ENCODE measurements at regions not wholly inside any gene's neighbourhood (a gene's known extent, or its start where the extent isn't known, plus 50 kb on each side); places are given as distances from the start of the nearest gene placed in this dataset.

DNA sequence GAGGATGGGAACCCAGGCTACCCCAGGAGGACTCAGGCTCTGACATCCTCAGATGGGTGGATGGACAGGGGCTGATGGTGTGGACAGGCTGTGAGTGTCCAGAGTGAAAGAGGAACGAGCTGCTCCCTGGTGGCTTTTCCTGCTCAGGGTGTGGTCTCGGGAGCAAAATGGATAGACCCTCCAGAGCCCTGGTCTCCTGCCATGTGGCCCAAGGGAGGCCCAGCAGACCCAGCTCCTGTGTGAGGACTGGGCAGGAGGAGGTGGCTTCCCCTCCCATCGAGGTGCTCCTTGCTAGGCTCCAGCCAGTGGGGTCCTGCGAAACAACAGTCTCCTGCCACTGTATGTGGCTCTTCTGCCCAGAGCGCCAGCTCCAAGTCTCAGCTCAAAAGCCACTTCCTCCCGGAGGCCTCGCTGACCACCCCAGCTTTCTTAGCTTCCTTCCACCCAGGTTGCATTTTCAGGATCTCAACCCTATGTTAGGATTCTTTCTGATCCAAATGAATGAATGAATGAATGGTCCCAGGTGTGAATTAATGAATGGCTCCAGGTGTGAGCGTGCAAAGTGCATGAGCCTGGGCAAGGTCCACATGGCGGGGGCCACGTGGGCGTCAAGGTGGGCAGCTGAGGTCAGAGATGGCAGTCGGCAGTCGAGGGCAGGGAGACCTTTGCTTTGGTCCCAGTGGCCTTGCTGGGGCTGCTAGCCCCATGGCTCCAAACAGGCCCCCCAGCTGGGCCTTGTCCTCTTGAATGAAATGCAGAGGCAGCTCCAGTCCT lies 120.3 kb upstream of the CIBAR2 start:
- no peak for TF ChIP-seq TCF7L2 (IDR thresholded peaks at IDR 0.05; ENCODE audit: low read depth, low read length)
- TF ChIP-seq, protein P1, sequence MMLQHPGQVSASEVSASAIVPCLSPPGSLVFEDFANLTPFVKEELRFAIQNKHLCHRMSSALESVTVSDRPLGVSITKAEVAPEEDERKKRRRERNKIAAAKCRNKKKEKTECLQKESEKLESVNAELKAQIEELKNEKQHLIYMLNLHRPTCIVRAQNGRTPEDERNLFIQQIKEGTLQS (CRISPR knock-in tag; IDR thresholded peaks at IDR 0.05), result no peak
- TF ChIP-seq, protein P2, sequence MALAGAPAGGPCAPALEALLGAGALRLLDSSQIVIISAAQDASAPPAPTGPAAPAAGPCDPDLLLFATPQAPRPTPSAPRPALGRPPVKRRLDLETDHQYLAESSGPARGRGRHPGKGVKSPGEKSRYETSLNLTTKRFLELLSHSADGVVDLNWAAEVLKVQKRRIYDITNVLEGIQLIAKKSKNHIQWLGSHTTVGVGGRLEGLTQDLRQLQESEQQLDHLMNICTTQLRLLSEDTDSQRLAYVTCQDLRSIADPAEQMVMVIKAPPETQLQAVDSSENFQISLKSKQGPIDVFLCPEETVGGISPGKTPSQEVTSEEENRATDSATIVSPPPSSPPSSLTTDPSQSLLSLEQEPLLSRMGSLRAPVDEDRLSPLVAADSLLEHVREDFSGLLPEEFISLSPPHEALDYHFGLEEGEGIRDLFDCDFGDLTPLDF (CRISPR knock-in tag; IDR thresholded peaks at IDR 0.05), result no peak
- TF ChIP-seq HMG20A (CRISPR knock-in tag; IDR thresholded peaks at IDR 0.05; ENCODE audit: borderline replicate concordance), result no peak
- no peak for TF ChIP-seq JUN (CRISPR knock-in tag; IDR thresholded peaks at IDR 0.05)
- TF ChIP-seq, protein P3, sequence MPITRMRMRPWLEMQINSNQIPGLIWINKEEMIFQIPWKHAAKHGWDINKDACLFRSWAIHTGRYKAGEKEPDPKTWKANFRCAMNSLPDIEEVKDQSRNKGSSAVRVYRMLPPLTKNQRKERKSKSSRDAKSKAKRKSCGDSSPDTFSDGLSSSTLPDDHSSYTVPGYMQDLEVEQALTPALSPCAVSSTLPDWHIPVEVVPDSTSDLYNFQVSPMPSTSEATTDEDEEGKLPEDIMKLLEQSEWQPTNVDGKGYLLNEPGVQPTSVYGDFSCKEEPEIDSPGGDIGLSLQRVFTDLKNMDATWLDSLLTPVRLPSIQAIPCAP (CRISPR knock-in tag; IDR thresholded peaks at IDR 0.05; ENCODE audit: low read depth), result no peak
- no peak for TF ChIP-seq TBL1XR1 (IDR thresholded peaks at IDR 0.05; ENCODE audit: borderline replicate concordance, low read length, partially characterized antibody)
- TF ChIP-seq ZSCAN29 (CRISPR knock-in tag; conservative IDR thresholded peaks at IDR 0.05), result no peak
- no peak for TF ChIP-seq NKX3-1 (CRISPR knock-in tag; IDR thresholded peaks at IDR 0.05)
